H9 (cell line): ENCODE measurements at regions not wholly inside any gene's neighbourhood (a gene's known extent, or its start where the extent isn't known, plus 50 kb on each side); places are given as distances from the start of the nearest gene placed in this dataset.

ENCODE experiments used
- DNase-seq: peaks from one replicate; pipeline ENCODE4 v3.0.0-alpha.2; 2017
- H2AFZ ChIP-seq: one replicate; pipeline ENCODE4 v1.6.1; 2013; ENCODE audit warnings: mild to moderate bottlenecking, low read length, control low read depth, moderate library complexity
- H2AK5ac ChIP-seq: 2 replicates; pipeline ENCODE4 v1.6.1; 2013; ENCODE audit warnings: low read length, control low read depth, mixed read lengths; ENCODE audit not compliant: insufficient read length
- H2BK120ac ChIP-seq: one replicate; pipeline ENCODE4 v1.6.1; 2013; ENCODE audit warnings: low read depth, mild to moderate bottlenecking, low read length, control low read depth, inconsistent platforms; ENCODE audit not compliant: poor library complexity, severe bottlenecking
- H2BK12ac ChIP-seq: 2 replicates; pipeline ENCODE4 v1.6.1; 2013; ENCODE audit warnings: low read length, control low read depth, mixed read lengths, low read depth; ENCODE audit not compliant: insufficient read length
- H2BK15ac ChIP-seq: 2 replicates; pipeline ENCODE4 v1.6.1; 2013; ENCODE audit warnings: low read depth, low read length, control low read depth
- H2BK20ac ChIP-seq: one replicate; pipeline ENCODE4 v1.6.1; 2013; ENCODE audit warnings: low read depth, mild to moderate bottlenecking, low read length, control low read depth, inconsistent platforms; ENCODE audit not compliant: poor library complexity, severe bottlenecking
- H2BK5ac ChIP-seq: 2 replicates; pipeline ENCODE4 v1.6.1; 2013; ENCODE audit warnings: low read length, control low read depth, mixed read lengths; ENCODE audit not compliant: insufficient read length
- H3K14ac ChIP-seq: 2 replicates; pipeline ENCODE4 v1.6.1; 2013; ENCODE audit warnings: low read length, control low read depth; ENCODE audit not compliant: insufficient read depth
- H3K18ac ChIP-seq: 2 replicates; pipeline ENCODE4 v1.6.1; 2013; ENCODE audit warnings: low read depth, mild to moderate bottlenecking, mixed read lengths, low read length, control low read depth; ENCODE audit not compliant: insufficient read length
- H3K23ac ChIP-seq: 2 replicates; pipeline ENCODE4 v1.6.1; 2013; ENCODE audit warnings: low read length, control low read depth, mixed read lengths, low read depth; ENCODE audit not compliant: insufficient read length
- H3K23me2 ChIP-seq: 2 replicates; pipeline ENCODE4 v1.6.1; 2013; ENCODE audit warnings: low read depth, mild to moderate bottlenecking, mixed read lengths, low read length, control low read depth; ENCODE audit not compliant: insufficient read length, poor library complexity, severe bottlenecking
- H3K27ac ChIP-seq: 2 replicates; pipeline ENCODE4 v1.5.1; 2013; ENCODE audit warnings: low read length, control low read depth, mixed read lengths, low read depth; ENCODE audit not compliant: insufficient read length
- H3K27me3 ChIP-seq: 2 replicates; pipeline ENCODE4 v1.6.1; 2013; ENCODE audit warnings: low read length, control low read depth, inconsistent platforms; ENCODE audit not compliant: insufficient read depth
- H3K4ac ChIP-seq: 2 replicates; pipeline ENCODE4 v1.6.1; 2013; ENCODE audit warnings: low read depth, mild to moderate bottlenecking, control low read depth, inconsistent platforms, low read length, moderate library complexity
- H3K4me1 ChIP-seq: 2 replicates; pipeline ENCODE4 v1.6.1; 2013; ENCODE audit warnings: low read length, control low read depth, inconsistent platforms; ENCODE audit not compliant: insufficient read depth
- H3K4me2 ChIP-seq: 2 replicates; pipeline ENCODE4 v1.6.1; 2013; ENCODE audit warnings: low read length, control low read depth, mixed read lengths; ENCODE audit not compliant: insufficient read length, insufficient read depth
- H3K56ac ChIP-seq: 2 replicates; pipeline ENCODE4 v1.6.1; 2013; ENCODE audit warnings: low read depth, mild to moderate bottlenecking, mixed read lengths, low read length, control low read depth; ENCODE audit not compliant: insufficient read length
- H3K79me1 ChIP-seq: 2 replicates; pipeline ENCODE4 v1.6.1; 2013; ENCODE audit warnings: low read depth, mild to moderate bottlenecking, moderate library complexity, low read length, control low read depth, inconsistent platforms; ENCODE audit not compliant: insufficient read depth, poor library complexity, severe bottlenecking
- H3K79me2 ChIP-seq: 2 replicates; pipeline ENCODE4 v1.6.1; 2013; ENCODE audit warnings: low read length, control low read depth, inconsistent platforms; ENCODE audit not compliant: insufficient read depth
- H3K9ac ChIP-seq: 2 replicates; pipeline ENCODE4 v1.6.1; 2013; ENCODE audit warnings: low read length, control low read depth, mixed read lengths; ENCODE audit not compliant: insufficient read length; ENCODE audit errors: extremely low read depth
- H3K9me3 ChIP-seq: one replicate; pipeline ENCODE4 v1.6.1; 2013; ENCODE audit warnings: low read depth, low read length, inconsistent platforms; ENCODE audit not compliant: control insufficient read depth
- H3T11ph ChIP-seq: one replicate; pipeline ENCODE4 v1.6.1; 2013; ENCODE audit warnings: mild to moderate bottlenecking, low read length, control low read depth, inconsistent platforms
- H4K20me1 ChIP-seq: one replicate; pipeline ENCODE4 v1.6.1; 2013; ENCODE audit not compliant: control insufficient read depth, insufficient read length, insufficient read depth
- H4K5ac ChIP-seq: 2 replicates; pipeline ENCODE4 v1.6.1; 2013; ENCODE audit warnings: low read depth, mild to moderate bottlenecking, mixed read lengths, low read length, control low read depth; ENCODE audit not compliant: insufficient read length
- H4K8ac ChIP-seq: replicated peaks from 2 replicates; pipeline ENCODE4 v1.6.1; 2013; ENCODE audit warnings: low read length, control low read depth, mixed read lengths, low read depth; ENCODE audit not compliant: insufficient read length
- H4K91ac ChIP-seq: 2 replicates; pipeline ENCODE4 v1.6.1; 2013; ENCODE audit warnings: low read depth, mild to moderate bottlenecking, moderate library complexity, mixed read lengths, low read length, control low read depth; ENCODE audit not compliant: insufficient read length
- H3K27ac Mint-ChIP-seq, 3 experiments: 2 replicates in 2 of 3; 3 replicates in 1 of 3; pipeline ENCODE4 v1.8.0; 2020 to 2021; ENCODE audit warnings: mixed read lengths in 3 of 3, mild to moderate bottlenecking in 1 of 3, moderate library complexity in 1 of 3
- H3K27me3 Mint-ChIP-seq: 2 replicates; pipeline ENCODE4 v1.8.0; 2021; ENCODE audit warnings: low read depth, mild to moderate bottlenecking, moderate library complexity, mixed read lengths
- H3K36me3 Mint-ChIP-seq, 3 experiments: 2 replicates in 2 of 3; 3 replicates in 1 of 3; pipeline ENCODE4 v1.8.0; 2020 to 2021; ENCODE audit warnings: low read depth in 3 of 3, mixed read lengths in 3 of 3; ENCODE audit not compliant: insufficient read depth in 1 of 3
- H3K4me1 Mint-ChIP-seq, 2 experiments: 2 replicates each; pipeline ENCODE4 v1.8.0; 2020; ENCODE audit warnings: mixed read lengths in 2 of 2
- H3K4me3 Mint-ChIP-seq, 2 experiments: 2 replicates in 1 of 2; 3 replicates in 1 of 2; pipeline ENCODE4 v1.8.0; 2020 to 2021; ENCODE audit warnings: mild to moderate bottlenecking in 2 of 2, mixed read lengths in 2 of 2, moderate library complexity in 1 of 2
- H3K9me3 Mint-ChIP-seq, 2 experiments: 2 replicates in 1 of 2; 3 replicates in 1 of 2; pipeline ENCODE4 v1.8.0; 2020; ENCODE audit warnings: mild to moderate bottlenecking in 2 of 2, mixed read lengths in 2 of 2, moderate library complexity in 1 of 2
- WGBS: extraction: QIAGEN DNeasy Blood & Tissue Kit; methylation state at CpG from one replicate; pipeline ENCODE4 v1.1.7; 2013; ENCODE audit warnings: missing lambda C conversion rate, low lambda C conversion rate, mixed read lengths; ENCODE audit not compliant: insufficient read length; ENCODE audit errors: extremely low coverage; 5-methylcytosine and 5-hydroxymethylcytosine counted together
- TF ChIP-seq, protein P1 (sequence below): fragments of 200-600 bp; sonication (generic); conservative IDR thresholded peaks from 3 replicates; pipeline ENCODE4 v1.8.0; 2021; ENCODE audit warnings: antibody characterized with exemption, mild to moderate bottlenecking

DNA sequence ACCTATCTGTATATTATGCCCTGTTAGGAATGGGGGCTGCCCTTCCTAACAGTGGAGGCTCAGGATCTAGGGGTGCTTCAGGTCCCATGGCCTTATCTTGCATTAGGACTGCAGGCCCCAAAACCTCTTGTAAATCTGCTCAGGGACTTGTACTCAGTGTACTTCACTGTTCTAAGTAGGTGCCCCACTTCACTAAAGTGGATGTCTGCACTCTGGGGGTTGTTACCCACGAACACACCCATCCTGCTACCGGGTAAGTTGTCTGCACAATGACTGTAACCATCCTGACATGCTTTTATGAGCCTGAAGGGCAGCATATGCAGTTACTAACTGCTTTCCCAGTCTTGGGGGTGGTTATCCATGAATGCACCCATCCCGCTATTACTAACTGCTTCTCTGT lies 163.0 kb downstream of the PTCSC3 start:
- Histone ChIP-seq H3K4me1 (peaks cover 7% of the 10 kb centered on the region; the same call in 1 of the 2 replicates), H3K4me2 (no peak overlapping the region), H2BK15ac (no peak overlapping the region), H3K14ac (no peak overlapping the region), H4K8ac (no peak overlapping the region), H2BK20ac (no peak overlapping the region), H2BK12ac (no peak overlapping the region), H2AK5ac (no peak overlapping the region), H3K18ac (no peak overlapping the region), H2AFZ (no peak overlapping the region), H4K91ac (no peak overlapping the region), H3K23me2 (no peaks in the 10 kb centered on the region), H3K79me2 (no peaks in the 10 kb centered on the region), H3T11ph (no peak overlapping the region), H3K27me3 (no peaks in the 10 kb centered on the region), H3K79me1 (no peaks in the 10 kb centered on the region), H3K56ac (no peak overlapping the region), H2BK120ac (no peak overlapping the region), H3K23ac (no peak overlapping the region), H2BK5ac (no peak overlapping the region), H3K9ac (no peak overlapping the region), H4K20me1 (no peaks in the 10 kb centered on the region), H3K27ac (no peak overlapping the region), H3K9me3 (no peaks in the 10 kb centered on the region), H3K4ac (no peak overlapping the region), H4K5ac (no peak overlapping the region)
- H3K27ac Mint-ChIP-seq = no peak overlapping the region
- no peak overlapping the region for H3K4me3 Mint-ChIP-seq
- no CpG with 5 or more reads among the region's 3 CpGs for WGBS
- TF ChIP-seq, protein P1, sequence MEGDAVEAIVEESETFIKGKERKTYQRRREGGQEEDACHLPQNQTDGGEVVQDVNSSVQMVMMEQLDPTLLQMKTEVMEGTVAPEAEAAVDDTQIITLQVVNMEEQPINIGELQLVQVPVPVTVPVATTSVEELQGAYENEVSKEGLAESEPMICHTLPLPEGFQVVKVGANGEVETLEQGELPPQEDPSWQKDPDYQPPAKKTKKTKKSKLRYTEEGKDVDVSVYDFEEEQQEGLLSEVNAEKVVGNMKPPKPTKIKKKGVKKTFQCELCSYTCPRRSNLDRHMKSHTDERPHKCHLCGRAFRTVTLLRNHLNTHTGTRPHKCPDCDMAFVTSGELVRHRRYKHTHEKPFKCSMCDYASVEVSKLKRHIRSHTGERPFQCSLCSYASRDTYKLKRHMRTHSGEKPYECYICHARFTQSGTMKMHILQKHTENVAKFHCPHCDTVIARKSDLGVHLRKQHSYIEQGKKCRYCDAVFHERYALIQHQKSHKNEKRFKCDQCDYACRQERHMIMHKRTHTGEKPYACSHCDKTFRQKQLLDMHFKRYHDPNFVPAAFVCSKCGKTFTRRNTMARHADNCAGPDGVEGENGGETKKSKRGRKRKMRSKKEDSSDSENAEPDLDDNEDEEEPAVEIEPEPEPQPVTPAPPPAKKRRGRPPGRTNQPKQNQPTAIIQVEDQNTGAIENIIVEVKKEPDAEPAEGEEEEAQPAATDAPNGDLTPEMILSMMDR = no peak
- no peak for DNase-seq
- H3K27me3 Mint-ChIP-seq = peaks cover 3% of the 10 kb centered on the region; the same call in 1 of the 2 replicates
- H3K36me3 Mint-ChIP-seq = no peaks in the 10 kb centered on the region
- no peaks in the 10 kb centered on the region for H3K9me3 Mint-ChIP-seq
- H3K4me1 Mint-ChIP-seq = peaks cover 37 to 38% of the 10 kb centered on the region in 2 experiments
